Epithelial cell of esophagus (primary cell): ENCODE measurements at regions not wholly inside any gene's neighbourhood (a gene's known extent, or its start where the extent isn't known, plus 50 kb on each side); places are given as distances from the start of the nearest gene placed in this dataset.
"Not testable (repeated sequence)": the region's sequence is repeated elsewhere in the genome, so short reads cannot be mapped to it uniquely, and the experiment has no call there.

Experiments
- DNase-seq: peaks from one replicate; pipeline ENCODE4 v3.0.0; 2010; ENCODE audit warnings: low read depth
- H3K4me3 ChIP-seq: 2 replicates; pipeline ENCODE4 v1.5.1; 2011; ENCODE audit warnings: mild to moderate bottlenecking, low read length, control low read depth
- CTCF ChIP-seq: IDR thresholded peaks from 2 replicates; pipeline ENCODE4 v1.5.1; 2011; ENCODE audit warnings: low read depth, mild to moderate bottlenecking, low read length, control low read depth, inconsistent platforms; ENCODE audit not compliant: insufficient read depth; ENCODE audit errors: missing control alignments

- no peak for DNase-seq
- no peak for TF ChIP-seq CTCF
- no peak overlapping the region for H3K4me3 ChIP-seq
Measured at GRCh38 chr10:61197057-61197456, 253.1 kb upstream of the RHOBTB1 start.

- DNase-seq = no peak
- no peak overlapping the region for H3K4me3 ChIP-seq
- TF ChIP-seq CTCF = no peak
Measured at GRCh38 chr10:61195211-61195610, 251.2 kb upstream of the RHOBTB1 start.

GRCh38 chr10:61192589-61192988, 248.6 kb upstream of the RHOBTB1 start:
- not testable (repeated sequence) for H3K4me3 ChIP-seq, DNase-seq

GRCh38 chr10:61192042-61192441, 248.1 kb upstream of the RHOBTB1 start:
- TF ChIP-seq CTCF = no peak
- H3K4me3 ChIP-seq = no peak overlapping the region
- no peak for DNase-seq

- H3K4me3 ChIP-seq = no peak overlapping the region
- no peak for TF ChIP-seq CTCF
Measured at GRCh38 chr10:61189912-61190311, 245.9 kb upstream of the RHOBTB1 start.

GRCh38 chr10:61188691-61189090, 244.7 kb upstream of the RHOBTB1 start:
- no peak for TF ChIP-seq CTCF
- H3K4me3 ChIP-seq = no peak overlapping the region
- no peak for DNase-seq

More at GRCh38 chr10:61189912-61190311, 245.9 kb upstream of the RHOBTB1 start:
- DNase-seq = no peak

- DNase-seq = no peak
Measured at GRCh38 chr10:61188101-61188500, 244.1 kb upstream of the RHOBTB1 start.

More at GRCh38 chr10:61188101-61188500, 244.1 kb upstream of the RHOBTB1 start:
- TF ChIP-seq CTCF = no peak
- no peak overlapping the region for H3K4me3 ChIP-seq
